Spleen (tissue), 11 donors: ENCODE measurements at regions not wholly inside any gene's neighbourhood (a gene's known extent, or its start where the extent isn't known, plus 50 kb on each side); places are given as distances from the start of the nearest gene placed in this dataset.

ENCODE experiments used
- DNase-seq: peaks from one replicate; pipeline ENCODE4 v3.0.0-alpha.2; 2020
- H3K27ac ChIP-seq, 8 donors: fragments of 200-600 bp; sonication (generic) in 7 of 8; 1 replicate in 4 of 8; 2 replicates in 4 of 8; pipeline versions ENCODE4 v1.5.0 to v1.8.0; 2016 to 2021; ENCODE audit warnings: inconsistent platforms in 4 of 8, mild to moderate bottlenecking in 4 of 8, moderate library complexity in 1 of 8
- H3K27me3 ChIP-seq, 7 donors: fragments of 200-600 bp; sonication (generic) in 6 of 7; replicated peaks in 1 of 7; 1 replicate in 4 of 7; 2 replicates in 3 of 7; pipeline versions ENCODE4 v1.5.0 to v1.8.0; 2016 to 2021; ENCODE audit warnings: inconsistent platforms in 3 of 7, mild to moderate bottlenecking in 1 of 7
- H3K36me3 ChIP-seq, 6 donors: fragments of 200-600 bp; sonication (generic) in 5 of 6; 1 replicate in 4 of 6; 2 replicates in 2 of 6; pipeline versions ENCODE4 v1.5.0 to v1.8.0; 2016 to 2021; ENCODE audit warnings: inconsistent platforms in 2 of 6
- H3K4me1 ChIP-seq, 6 donors: fragments of 200-600 bp; sonication (generic) in 5 of 6; 1 replicate in 3 of 6; 2 replicates in 3 of 6; pipeline versions ENCODE4 v1.5.0 to v1.8.0; 2016 to 2021; ENCODE audit warnings: inconsistent platforms in 3 of 6
- H3K4me3 ChIP-seq, 8 donors: fragments of 200-600 bp; sonication (generic) in 7 of 8; 1 replicate in 4 of 8; 2 replicates in 4 of 8; pipeline versions ENCODE4 v1.5.0 to v1.8.0; 2016 to 2021; ENCODE audit warnings: inconsistent platforms in 4 of 8, mild to moderate bottlenecking in 4 of 8, moderate library complexity in 2 of 8
- H3K9me3 ChIP-seq, 8 donors: fragments of 200-600 bp; sonication (generic) in 7 of 8; 1 replicate in 4 of 8; 2 replicates in 4 of 8; pipeline versions ENCODE4 v1.5.0 to v1.8.0; 2016 to 2021; ENCODE audit warnings: inconsistent platforms in 4 of 8
- POLR2A ChIP-seq, 3 donors: fragments of 450-650 bp; IDR thresholded peaks; one replicate each; pipeline ENCODE4 v1.5.1; 2017; ENCODE audit warnings: antibody characterized with exemption in 3 of 3, mild to moderate bottlenecking in 1 of 3
- POLR2AphosphoS5 ChIP-seq, 3 donors: sonication (generic); formaldehyde crosslinking; IDR thresholded peaks; one replicate each; pipeline ENCODE4 v1.5.1; 2017; ENCODE audit warnings: antibody characterized with exemption in 3 of 3
- WGBS, 5 donors: extraction: QIAGEN DNeasy Blood & Tissue Kit in 3 of 5; methylation state at CpG; one replicate each; pipeline versions ENCODE4 v1.1.5 to v1.1.7; 2013 to 2018; 5-methylcytosine and 5-hydroxymethylcytosine counted together
- intact Hi-C: fragments of 100-400 bp; cut with DNase I; formaldehyde crosslinking; loops from one replicate; pipeline ENCODE4 v1.15.0; 2023; ENCODE audit warnings: low total_unique reads
- TF ChIP-seq, protein P1 (sequence below), 11 experiments: fragments of 200-600 bp in 7 of 11; fragments of 450-650 bp in 4 of 11; sonication (generic) in 4 of 11; IDR thresholded peaks in 8 of 11; conservative IDR thresholded peaks in 3 of 11; 1 replicate in 7 of 11; 2 replicates in 4 of 11; pipeline versions ENCODE4 v1.4.0 to v1.8.0; 2016 to 2021; ENCODE audit warnings: antibody characterized with exemption in 11 of 11, inconsistent platforms in 4 of 11, mild to moderate bottlenecking in 1 of 11
- donor health status: healthy with polysubstance abuse.
- donor health status: DM: no; HTN: no; CAD: no; lungs with moderate emphysema.
- donor health status: DM: no; HTN: no; CAD: no.
- donor health status: Bipolar disorder and iron deficiency.
- donor health status: healthy.
- donor health status: DM: no; HTN: no; CAD: no.
- donor health status: DM: yes; HTN: yes; CAD: no.

DNA sequence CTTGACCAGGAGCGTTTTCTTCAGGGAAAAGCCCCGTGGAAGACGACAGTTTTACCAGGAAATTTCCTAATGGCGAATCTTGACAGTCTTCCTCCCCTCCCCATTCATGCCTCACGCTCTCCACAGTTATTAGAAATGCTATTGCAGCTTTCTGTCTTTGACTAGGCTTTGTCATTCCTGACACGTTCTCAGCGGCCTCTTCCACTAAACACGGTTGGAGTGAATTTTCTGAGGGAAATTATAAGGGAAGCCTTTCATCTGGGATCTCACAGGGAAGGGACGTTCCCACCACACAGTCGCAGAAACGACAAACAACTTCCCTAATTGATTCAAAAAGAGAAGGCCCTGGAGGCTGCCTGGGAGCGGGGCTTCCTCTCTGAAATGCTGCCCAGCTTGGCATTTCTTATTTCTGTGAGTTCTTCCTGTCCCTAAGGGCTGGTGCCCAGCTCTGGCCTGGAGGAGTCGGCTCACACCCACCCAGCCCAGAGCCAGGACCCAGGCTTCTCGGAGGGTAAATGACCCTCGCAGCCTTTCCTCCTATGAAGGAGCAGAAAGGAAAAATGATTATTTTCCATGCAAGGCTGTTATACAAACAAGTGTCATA lies 57.1 kb upstream of the PPP1R26 start:
- H3K4me3 ChIP-seq: no peak overlapping the region
- peaks cover 0 to 47% (median 0%) of the 10 kb centered on the region in 7 donors for H3K27me3 ChIP-seq
- H3K9me3 ChIP-seq: peaks cover 0 to 20% (median 4%) of the 10 kb centered on the region in 8 donors
- H3K36me3 ChIP-seq: no peaks in the 10 kb centered on the region
- TF ChIP-seq, protein P1, sequence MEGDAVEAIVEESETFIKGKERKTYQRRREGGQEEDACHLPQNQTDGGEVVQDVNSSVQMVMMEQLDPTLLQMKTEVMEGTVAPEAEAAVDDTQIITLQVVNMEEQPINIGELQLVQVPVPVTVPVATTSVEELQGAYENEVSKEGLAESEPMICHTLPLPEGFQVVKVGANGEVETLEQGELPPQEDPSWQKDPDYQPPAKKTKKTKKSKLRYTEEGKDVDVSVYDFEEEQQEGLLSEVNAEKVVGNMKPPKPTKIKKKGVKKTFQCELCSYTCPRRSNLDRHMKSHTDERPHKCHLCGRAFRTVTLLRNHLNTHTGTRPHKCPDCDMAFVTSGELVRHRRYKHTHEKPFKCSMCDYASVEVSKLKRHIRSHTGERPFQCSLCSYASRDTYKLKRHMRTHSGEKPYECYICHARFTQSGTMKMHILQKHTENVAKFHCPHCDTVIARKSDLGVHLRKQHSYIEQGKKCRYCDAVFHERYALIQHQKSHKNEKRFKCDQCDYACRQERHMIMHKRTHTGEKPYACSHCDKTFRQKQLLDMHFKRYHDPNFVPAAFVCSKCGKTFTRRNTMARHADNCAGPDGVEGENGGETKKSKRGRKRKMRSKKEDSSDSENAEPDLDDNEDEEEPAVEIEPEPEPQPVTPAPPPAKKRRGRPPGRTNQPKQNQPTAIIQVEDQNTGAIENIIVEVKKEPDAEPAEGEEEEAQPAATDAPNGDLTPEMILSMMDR (IDR thresholded peaks at IDR 0.05 in 8 of 11, conservative IDR thresholded peaks at IDR 0.05 in 3 of 11): no peak
- TF ChIP-seq POLR2AphosphoS5 (IDR thresholded peaks at IDR 0.05) (no peak), POLR2A (IDR thresholded peaks at IDR 0.05) (no peak)
- WGBS, 5 donors: 59 to 67% (median 65%) methylated on average over 15 of the region's 15 CpGs
- intact Hi-C loops: no loop called here
- no peak overlapping the region for H3K27ac ChIP-seq
- DNase-seq: no peak
- H3K4me1 ChIP-seq: no peaks in the 10 kb centered on the region

DNA sequence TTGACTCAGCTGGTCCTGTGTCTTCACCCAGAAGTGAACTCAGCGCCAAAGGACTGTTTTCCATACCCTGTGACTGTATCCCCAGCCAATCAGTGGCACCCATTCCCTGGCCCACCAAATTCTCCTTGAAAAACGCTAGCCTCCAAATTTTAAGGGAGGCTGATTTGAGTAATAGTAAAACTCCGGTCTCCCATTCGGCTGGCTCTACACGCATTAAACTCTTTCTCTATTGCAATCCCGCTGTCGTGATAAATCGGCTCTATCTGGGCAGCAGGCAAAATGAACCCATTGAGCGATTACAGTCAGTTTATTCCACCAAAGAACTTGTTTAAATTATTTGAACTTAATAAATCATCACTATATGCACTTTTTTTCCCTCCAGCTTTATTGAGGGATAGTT lies 55.9 kb upstream of the PPP1R26 start:
- TF ChIP-seq POLR2A (IDR thresholded peaks at IDR 0.05) (no peak), POLR2AphosphoS5 (IDR thresholded peaks at IDR 0.05) (no peak)
- TF ChIP-seq, protein P1 (IDR thresholded peaks at IDR 0.05 in 8 of 11, conservative IDR thresholded peaks at IDR 0.05 in 3 of 11): no peak
- intact Hi-C loops: no loop called here

More for the DNA sequence above, 55.9 kb upstream of the PPP1R26 start:
- Histone ChIP-seq H3K4me1 (no peaks in the 10 kb centered on the region), H3K27ac (no peak overlapping the region), H3K4me3 (no peak overlapping the region), H3K9me3 (peaks cover 0 to 21% (median 6%) of the 10 kb centered on the region in 8 donors), H3K27me3 (peaks cover 0 to 45% (median 0%) of the 10 kb centered on the region in 7 donors), H3K36me3 (no peaks in the 10 kb centered on the region)
- no peak for DNase-seq
- 94 to 98% (median 96%) methylated on average over 9 of the region's 9 CpGs for WGBS, 5 donors
